ENCODE measurements at regions not wholly inside any gene's neighbourhood (a gene's known extent, or its start where the extent isn't known, plus 50 kb on each side); places are given as distances from the start of the nearest gene placed in this dataset.

GRCh38 chr17:77853191-77853977 lies 105.1 kb upstream of the TNRC6C start:
- TF ChIP-seq CTCF (conservative IDR thresholded peaks at IDR 0.05; ENCODE audit: low read depth, low read length): no peak
- no peak for TF ChIP-seq EZH2phosphoT487 (IDR thresholded peaks at IDR 0.05; ENCODE audit: borderline replicate concordance, low read length)

Data from PC-3 (cell line).